NT2/D1 (cell line): ENCODE measurements at regions not wholly inside any gene's neighbourhood (a gene's known extent, or its start where the extent isn't known, plus 50 kb on each side); places are given as distances from the start of the nearest gene placed in this dataset.

Experiments used
- SUZ12 ChIP-seq: IDR thresholded peaks from 2 replicates; pipeline ENCODE4 v1.6.1; 2011; ENCODE audit not compliant: insufficient read length, insufficient read depth; ENCODE audit errors: extremely low read depth
- YY1 ChIP-seq: IDR thresholded peaks from 2 replicates; pipeline ENCODE4 v1.6.1; 2011; ENCODE audit not compliant: insufficient read length, insufficient read depth
- ZNF274 ChIP-seq: IDR thresholded peaks from 2 replicates; pipeline ENCODE4 v1.6.1; 2011; ENCODE audit warnings: mild to moderate bottlenecking, low read depth, low read length

- TF ChIP-seq ZNF274 (no peak), YY1 (no peak), SUZ12 (no peak)
Observed at GRCh38 chr2:217334561-217334960, 474.7 kb upstream of the TNP1 start.
